ENCODE measurements at regions not wholly inside any gene's neighbourhood (a gene's known extent, or its start where the extent isn't known, plus 50 kb on each side); places are given as distances from the start of the nearest gene placed in this dataset.

- no peaks in the 10 kb centered on the region for H3K4me1 Mint-ChIP-seq
- no peak for DNase-seq
- Histone ChIP-seq H3K9ac (ENCODE audit: extremely low read depth, low read length, poor library complexity, severe bottlenecking) (no peak overlapping the region), H3K27ac (ENCODE audit: low read depth, low read length) (no peak overlapping the region), H3K9me3 (ENCODE audit: control insufficient read depth, low read length) (no peaks in the 10 kb centered on the region), H3K36me3 (ENCODE audit: control insufficient read depth, insufficient read depth, low read length) (no peaks in the 10 kb centered on the region), H3K27me3 (ENCODE audit: control insufficient read depth, insufficient read depth, low read length, poor library complexity, severe bottlenecking) (no peaks in the 10 kb centered on the region), H3K4me1 (ENCODE audit: control insufficient read depth, insufficient read depth, low read length) (no peaks in the 10 kb centered on the region), H3K4me3 (ENCODE audit: low read length) (no peak overlapping the region)
- WGBS, 2 experiments (ENCODE audit: insufficient coverage in 1 of 2, insufficient read length in 1 of 2) = 85% methylated on average over 2 of the region's 3 CpGs; no CpG with 5 or more reads in 1 of the 2 experiments
- no peaks in the 10 kb centered on the region for H3K36me3 Mint-ChIP-seq (ENCODE audit: low read depth)
- H3K9me3 Mint-ChIP-seq = no peaks in the 10 kb centered on the region
- no peaks in the 10 kb centered on the region for H3K27me3 Mint-ChIP-seq (ENCODE audit: insufficient read depth)
- H3K4me3 Mint-ChIP-seq = no peak overlapping the region
- TF ChIP-seq CTCF (conservative IDR thresholded peaks at IDR 0.05) = no peak
- H3K27ac Mint-ChIP-seq = no peak overlapping the region
Observed at GRCh38 chr4:175190654-175191053, 272.5 kb downstream of the ADAM29 start.

- H3K27me3 ChIP-seq (ENCODE audit: control insufficient read depth, insufficient read depth, low read length, poor library complexity, severe bottlenecking) = no peaks in the 10 kb centered on the region
- H3K4me3 ChIP-seq (ENCODE audit: low read length) = no peak overlapping the region
- no peaks in the 10 kb centered on the region for H3K9me3 Mint-ChIP-seq
- WGBS, 2 experiments (ENCODE audit: insufficient coverage in 1 of 2, insufficient read length in 1 of 2) = 86% methylated on average over 1 of the region's 1 CpG; no CpG with 5 or more reads in 1 of the 2 experiments
- no peaks in the 10 kb centered on the region for H3K36me3 Mint-ChIP-seq (ENCODE audit: low read depth)
- H3K27ac ChIP-seq (ENCODE audit: low read depth, low read length) = no peak overlapping the region
- no peaks in the 10 kb centered on the region for H3K9me3 ChIP-seq (ENCODE audit: control insufficient read depth, low read length)
- DNase-seq = no peak
- no peaks in the 10 kb centered on the region for H3K27me3 Mint-ChIP-seq (ENCODE audit: insufficient read depth)
- no peaks in the 10 kb centered on the region for H3K4me1 ChIP-seq (ENCODE audit: control insufficient read depth, insufficient read depth, low read length)
- H3K36me3 ChIP-seq (ENCODE audit: control insufficient read depth, insufficient read depth, low read length) = no peaks in the 10 kb centered on the region
- H3K4me1 Mint-ChIP-seq = no peaks in the 10 kb centered on the region
- no peak overlapping the region for H3K4me3 Mint-ChIP-seq
- no peak overlapping the region for H3K9ac ChIP-seq (ENCODE audit: extremely low read depth, low read length, poor library complexity, severe bottlenecking)
- TF ChIP-seq CTCF (conservative IDR thresholded peaks at IDR 0.05) = no peak
- no peak overlapping the region for H3K27ac Mint-ChIP-seq
Observed at GRCh38 chr4:175198056-175198455, 279.9 kb downstream of the ADAM29 start.

GRCh38 chr4:175215208-175215607 is 297.1 kb downstream of the ADAM29 start:
- Mint-ChIP-seq H3K36me3 (ENCODE audit: low read depth) (peaks cover 4% of the 10 kb centered on the region), H3K27ac (no peak overlapping the region), H3K4me1 (no peaks in the 10 kb centered on the region), H3K9me3 (peaks cover 47% of the 10 kb centered on the region), H3K4me3 (no peak overlapping the region), H3K27me3 (ENCODE audit: insufficient read depth) (peaks cover 17% of the 10 kb centered on the region)
- no peaks in the 10 kb centered on the region for H3K4me1 ChIP-seq (ENCODE audit: control insufficient read depth, insufficient read depth, low read length)
- 82 to 83% methylated on average over 6 to 8 of the region's 8 CpGs for WGBS, 2 experiments (ENCODE audit: insufficient coverage in 1 of 2, insufficient read length in 1 of 2)
- no peak overlapping the region for H3K27ac ChIP-seq (ENCODE audit: low read depth, low read length)
- no peaks in the 10 kb centered on the region for H3K27me3 ChIP-seq (ENCODE audit: control insufficient read depth, insufficient read depth, low read length, poor library complexity, severe bottlenecking)
- peaks cover 52% of the 10 kb centered on the region for H3K9me3 ChIP-seq (ENCODE audit: control insufficient read depth, low read length)
- no peak for TF ChIP-seq CTCF (conservative IDR thresholded peaks at IDR 0.05)
- no peaks in the 10 kb centered on the region for H3K36me3 ChIP-seq (ENCODE audit: control insufficient read depth, insufficient read depth, low read length)
- H3K9ac ChIP-seq (ENCODE audit: extremely low read depth, low read length, poor library complexity, severe bottlenecking) = no peak overlapping the region
- DNase-seq = no peak
- peak overlapping the region; percentile 63 for H3K4me3 ChIP-seq (ENCODE audit: low read length)

Data from endodermal cell (in vitro differentiated cells).